Panc1 (cell line): ENCODE measurements at regions not wholly inside any gene's neighbourhood (a gene's known extent, or its start where the extent isn't known, plus 50 kb on each side); places are given as distances from the start of the nearest gene placed in this dataset.
"Not testable (repeated sequence)": the region's sequence is repeated elsewhere in the genome, so short reads cannot be mapped to it uniquely, and the experiment has no call there.

Source experiments
- CTCF ChIP-seq: fragments of 450-650 bp; IDR thresholded peaks from 2 replicates; pipeline ENCODE4 v1.5.1; 2017; ENCODE audit warnings: mild to moderate bottlenecking
- SIN3A ChIP-seq: IDR thresholded peaks from 2 replicates; pipeline ENCODE4 v1.6.1; 2012; ENCODE audit warnings: low read depth, mild to moderate bottlenecking, low read length, moderate library complexity, borderline replicate concordance; ENCODE audit not compliant: insufficient read depth
- TCF7L2 ChIP-seq: IDR thresholded peaks from 2 replicates; pipeline ENCODE4 v1.6.1; 2011; ENCODE audit warnings: mild to moderate bottlenecking, low read depth, low read length, inconsistent platforms

- not testable (repeated sequence) for TF ChIP-seq CTCF, TCF7L2, SIN3A
Measured at GRCh38 chr17:18557086-18557485, 80.5 kb downstream of the LGALS9C start.
